Suprapubic skin (tissue), 4 donors: ENCODE measurements at regions not wholly inside any gene's neighbourhood (a gene's known extent, or its start where the extent isn't known, plus 50 kb on each side); places are given as distances from the start of the nearest gene placed in this dataset.

Experiments
- POLR2A ChIP-seq, 2 donors: fragments of 450-650 bp; IDR thresholded peaks; one replicate each; pipeline ENCODE4 v1.6.1; 2017; ENCODE audit warnings: antibody characterized with exemption in 2 of 2, mild to moderate bottlenecking in 2 of 2, moderate library complexity in 2 of 2
- POLR2AphosphoS5 ChIP-seq, 3 donors: sonication (generic); formaldehyde crosslinking; IDR thresholded peaks; one replicate each; pipeline ENCODE4 v1.6.1; 2017; ENCODE audit warnings: antibody characterized with exemption in 3 of 3

GRCh38 chr9:14372437-14373335, 58.7 kb upstream of the NFIB start:
- no peak for TF ChIP-seq POLR2AphosphoS5 (IDR thresholded peaks at IDR 0.05)
- TF ChIP-seq POLR2A (IDR thresholded peaks at IDR 0.05): no peak
